Heart left ventricle (tissue), 16 donors: ENCODE measurements at regions not wholly inside any gene's neighbourhood (a gene's known extent, or its start where the extent isn't known, plus 50 kb on each side); places are given as distances from the start of the nearest gene placed in this dataset.

ENCODE experiments used
- ATAC-seq, 4 donors: fragments of 200-7000 bp; cut with Tn5 transposase; one replicate each; pipeline ENCODE4 v1.9.1; 2020 to 2022; ENCODE audit warnings: moderate library complexity in 4 of 4, mild to moderate bottlenecking in 3 of 4, moderate number of reproducible peaks in 1 of 4
- DNase-seq, 5 donors: peaks; one replicate each; pipeline ENCODE4 v3.0.0-alpha.2; 2020
- H3K27ac ChIP-seq, 12 donors: fragments of 200-600 bp; sonication (generic) in 4 of 12; one replicate each; pipeline versions ENCODE4 v1.5.0 to v1.8.0; 2016 to 2022; ENCODE audit warnings: mild to moderate bottlenecking in 2 of 12
- H3K27me3 ChIP-seq, 9 donors: fragments of 200-600 bp; sonication (generic) in 2 of 9; one replicate each; pipeline versions ENCODE4 v1.5.1 to v1.8.0; 2016 to 2022; ENCODE audit warnings: mild to moderate bottlenecking in 3 of 9
- H3K36me3 ChIP-seq, 9 donors: fragments of 200-600 bp; sonication (generic) in 2 of 9; one replicate each; pipeline versions ENCODE4 v1.5.0 to v1.8.0; 2018 to 2022; ENCODE audit warnings: mild to moderate bottlenecking in 2 of 9
- H3K4me1 ChIP-seq, 12 donors: fragments of 200-600 bp; sonication (generic) in 4 of 12; one replicate each; pipeline versions ENCODE4 v1.5.0 to v1.8.0; 2016 to 2022; ENCODE audit warnings: mild to moderate bottlenecking in 3 of 12
- H3K4me3 ChIP-seq, 12 donors: fragments of 200-600 bp; sonication (generic) in 4 of 12; one replicate each; pipeline versions ENCODE4 v1.5.0 to v1.8.0; 2017 to 2022; ENCODE audit warnings: mild to moderate bottlenecking in 9 of 12, moderate library complexity in 4 of 12
- H3K9me3 ChIP-seq, 12 donors: fragments of 200-600 bp; sonication (generic) in 4 of 12; one replicate each; pipeline versions ENCODE4 v1.5.0 to v1.8.0; 2016 to 2022; ENCODE audit warnings: mild to moderate bottlenecking in 1 of 12
- CTCF ChIP-seq, 12 donors: fragments of 200-600 bp; sonication (generic) in 4 of 12; IDR thresholded peaks; one replicate each; pipeline versions ENCODE4 v1.5.0 to v1.8.0; 2018 to 2022; ENCODE audit warnings: antibody characterized with exemption in 12 of 12, mild to moderate bottlenecking in 5 of 12
- POLR2A ChIP-seq, 2 donors: fragments of 450-650 bp; IDR thresholded peaks; one replicate each; pipeline ENCODE4 v1.6.1; 2017; ENCODE audit warnings: antibody characterized with exemption in 2 of 2, mild to moderate bottlenecking in 2 of 2, moderate library complexity in 2 of 2
- WGBS, 4 donors: extraction: QIAGEN DNeasy Blood & Tissue Kit in 2 of 4; methylation state at CpG; one replicate each; pipeline versions ENCODE4 v1.1.5 to v1.1.7; 2013 to 2018; 5-methylcytosine and 5-hydroxymethylcytosine counted together
- intact Hi-C, 10 donors: fragments of 100-400 bp; cut with DNase I; formaldehyde crosslinking; loops; one replicate each; pipeline versions ENCODE4 v1.11.1 to v1.14.2; 2022
- donor health status: ischemic (EF 13 %, LVEDD 7.1; RV severe dilation, severe dysfunction).
- donor health status: healthy with polysubstance abuse.
- donor health status: DM: no; HTN: yes; CAD: no.
- donor health status: DM: no; HTN: no; CAD: no.
- donor health status: ischemic (EF 25% LVEDD 6.9; RV normal size, moderate dysfunction).
- donor health status: ischemic (EF 25% LVEDD 5.7; RV mildly dilated, moderate dysfunction).
- donor health status: healthy.
- donor health status: DM: yes; HTN: yes; CAD: no.
- donor health status: ischemic (EF 35%, LVEDD 5.7; RV mildly dilated, moderate dysfunction).
- donor health status: nonischemic (EF 11% LVEDD 7.7; RV severe dilation, severe dysfunction).
- donor health status: DM: yes; HTN: yes; CAD: no.
- donor health status: PGD.
- donor health status: ischemic (EF 29% LVEDD 5.4; RV normal size, mild dysfunction).
- donor health status: nonischemic (EF 23%, LVEDD 6.1; RV moderate dilation, normal function).

GRCh38 chr12:84492351-84492883 is 420.2 kb downstream of the SLC6A15 start:
- WGBS, 4 donors = 65 to 81% (median 75%) methylated on average over 3 of the region's 3 CpGs
- intact Hi-C loops = no loop called here

GRCh38 chr12:84484798-84485197 is 427.8 kb downstream of the SLC6A15 start:
- H3K27ac ChIP-seq = no peak overlapping the region
- H3K9me3 ChIP-seq = no peaks in the 10 kb centered on the region
- whole genome bisulfite sequencing, 4 donors = 79 to 81% (median 80%) methylated on average over 2 of the region's 2 CpGs
- no peaks in the 10 kb centered on the region for H3K4me1 ChIP-seq
- H3K4me3 ChIP-seq = no peak overlapping the region
- no peak for TF ChIP-seq CTCF (IDR thresholded peaks at IDR 0.05)
- no peak for TF ChIP-seq POLR2A (IDR thresholded peaks at IDR 0.05)
- ATAC-seq (no peak), DNase-seq (no peak)
- intact Hi-C loops = no loop called here
- no peaks in the 10 kb centered on the region for H3K36me3 ChIP-seq
- no peaks in the 10 kb centered on the region for H3K27me3 ChIP-seq

More at GRCh38 chr12:84492351-84492883, 420.2 kb downstream of the SLC6A15 start:
- Histone ChIP-seq H3K36me3 (no peaks in the 10 kb centered on the region), H3K9me3 (no peaks in the 10 kb centered on the region), H3K27ac (no peak overlapping the region), H3K4me1 (no peaks in the 10 kb centered on the region), H3K4me3 (no peak overlapping the region), H3K27me3 (no peaks in the 10 kb centered on the region)
- no peak for ATAC-seq
- no peak for DNase-seq
- no peak for TF ChIP-seq CTCF (IDR thresholded peaks at IDR 0.05)
- no peak for TF ChIP-seq POLR2A (IDR thresholded peaks at IDR 0.05)

GRCh38 chr12:84480803-84481202 is 431.8 kb downstream of the SLC6A15 start:
- Histone ChIP-seq H3K27ac (no peak overlapping the region), H3K4me1 (no peaks in the 10 kb centered on the region), H3K9me3 (peaks cover 0 to 14% (median 0%) of the 10 kb centered on the region in 12 donors), H3K27me3 (no peaks in the 10 kb centered on the region), H3K36me3 (no peaks in the 10 kb centered on the region), H3K4me3 (no peak overlapping the region)
- intact Hi-C loops = no loop called here
- DNase-seq (no peak), ATAC-seq (no peak)
- WGBS, 4 donors = 75 to 83% (median 80%) methylated on average over 3 of the region's 3 CpGs
- TF ChIP-seq CTCF (IDR thresholded peaks at IDR 0.05) (no peak), POLR2A (IDR thresholded peaks at IDR 0.05) (no peak)

GRCh38 chr12:84470361-84470760 is 442.2 kb downstream of the SLC6A15 start:
- intact Hi-C loops = no loop called here

More at GRCh38 chr12:84470361-84470760, 442.2 kb downstream of the SLC6A15 start:
- TF ChIP-seq POLR2A (IDR thresholded peaks at IDR 0.05) (no peak), CTCF (IDR thresholded peaks at IDR 0.05) (no peak)
- DNase-seq = no peak
- no peaks in the 10 kb centered on the region for H3K4me1 ChIP-seq
- H3K9me3 ChIP-seq = no peaks in the 10 kb centered on the region
- H3K36me3 ChIP-seq = no peaks in the 10 kb centered on the region
- no peak overlapping the region for H3K4me3 ChIP-seq
- no peak overlapping the region for H3K27ac ChIP-seq
- no peak for ATAC-seq
- H3K27me3 ChIP-seq = no peaks in the 10 kb centered on the region
